Thyroid gland (tissue), 4 donors: ENCODE measurements at regions not wholly inside any gene's neighbourhood (a gene's known extent, or its start where the extent isn't known, plus 50 kb on each side); places are given as distances from the start of the nearest gene placed in this dataset.

Source experiments
- CTCF ChIP-seq, 6 experiments: fragments of 200-600 bp in 3 of 6; fragments of 450-650 bp in 3 of 6; sonication (generic) in 3 of 6; IDR thresholded peaks; one replicate each; pipeline ENCODE4 v1.5.1; 2016 to 2019; ENCODE audit warnings: antibody characterized with exemption in 6 of 6, mild to moderate bottlenecking in 2 of 6, inconsistent platforms in 1 of 6, moderate library complexity in 1 of 6
- POLR2A ChIP-seq, 2 donors: fragments of 450-650 bp; IDR thresholded peaks; one replicate each; pipeline ENCODE4 v1.6.1; 2017; ENCODE audit warnings: antibody characterized with exemption in 2 of 2, mild to moderate bottlenecking in 2 of 2, moderate library complexity in 1 of 2

- TF ChIP-seq CTCF (IDR thresholded peaks at IDR 0.05) (no peak), POLR2A (IDR thresholded peaks at IDR 0.05) (no peak)
These were observed 124.3 kb upstream of the EGLN3 start for GRCh38 chr14:34075042-34075744.
